Loucy (cell line): ENCODE measurements at regions not wholly inside any gene's neighbourhood (a gene's known extent, or its start where the extent isn't known, plus 50 kb on each side); places are given as distances from the start of the nearest gene placed in this dataset.

ENCODE experiments used
- H2AFZ ChIP-seq: fragments of 200-600 bp; sonication (generic); 2 replicates; pipeline ENCODE4 v1.6.0; 2016; ENCODE audit warnings: antibody characterized with exemption, mild to moderate bottlenecking, low read length, moderate library complexity
- H3F3A ChIP-seq: fragments of 200-600 bp; 2 replicates; pipeline ENCODE4 v1.6.0; 2016; ENCODE audit warnings: antibody characterized with exemption, low read depth, mild to moderate bottlenecking
- H3K27me3 ChIP-seq: fragments of 200-600 bp; sonication (generic); 2 replicates; pipeline ENCODE4 v1.6.1; 2014; ENCODE audit warnings: low read length, mild to moderate bottlenecking; ENCODE audit not compliant: insufficient read depth, poor library complexity, severe bottlenecking
- H3K36me3 ChIP-seq: fragments of 200-600 bp; sonication (generic); 2 replicates; pipeline ENCODE4 v1.6.1; 2016; ENCODE audit warnings: low read length; ENCODE audit not compliant: insufficient read depth
- H3K4me1 ChIP-seq: fragments of 200-600 bp; sonication (generic); 2 replicates; pipeline ENCODE4 v1.5.1; 2014; ENCODE audit warnings: low read length, mild to moderate bottlenecking; ENCODE audit not compliant: insufficient read depth, poor library complexity, severe bottlenecking
- H3K4me2 ChIP-seq: fragments of 200-600 bp; sonication (generic); 2 replicates; pipeline ENCODE4 v1.6.0; 2014; ENCODE audit warnings: antibody characterized with exemption, low read length, low read depth, mild to moderate bottlenecking; ENCODE audit not compliant: poor library complexity, severe bottlenecking
- H3K4me3 ChIP-seq: fragments of 200-600 bp; sonication (generic); 2 replicates; pipeline ENCODE4 v1.5.1; 2014; ENCODE audit warnings: low read length, mild to moderate bottlenecking, mixed read lengths; ENCODE audit not compliant: poor library complexity, severe bottlenecking
- H3K79me2 ChIP-seq: fragments of 200-600 bp; sonication (generic); 2 replicates; pipeline ENCODE4 v1.6.1; 2014; ENCODE audit warnings: low read length; ENCODE audit not compliant: insufficient read depth
- H3K9ac ChIP-seq: fragments of 200-600 bp; sonication (generic); 2 replicates; pipeline ENCODE4 v1.6.0; 2014; ENCODE audit warnings: mild to moderate bottlenecking, low read depth, low read length, moderate library complexity; ENCODE audit not compliant: poor library complexity, severe bottlenecking
- H3K9me2 ChIP-seq: fragments of 200-600 bp; sonication (generic); replicated peaks from 2 replicates; pipeline ENCODE4 v1.6.1; 2016; ENCODE audit warnings: low read depth, low read length, mixed read lengths
- H3K9me3 ChIP-seq: fragments of 200-600 bp; sonication (generic); 2 replicates; pipeline ENCODE4 v1.6.1; 2014; ENCODE audit warnings: mild to moderate bottlenecking, antibody characterized with exemption, low read length, low read depth; ENCODE audit not compliant: insufficient read depth
- H4K20me1 ChIP-seq: fragments of 200-600 bp; sonication (generic); 2 replicates; pipeline ENCODE4 v1.6.0; 2014; ENCODE audit warnings: antibody characterized with exemption, low read length, mild to moderate bottlenecking; ENCODE audit not compliant: insufficient read depth, poor library complexity, severe bottlenecking
- EZH2phosphoT487 ChIP-seq: fragments of 200-600 bp; IDR thresholded peaks from 2 replicates; pipeline ENCODE4 v1.6.1; 2018; ENCODE audit warnings: antibody characterized with exemption, mild to moderate bottlenecking, moderate library complexity, borderline replicate concordance
- TF ChIP-seq, protein P1 (sequence below): fragments of 200-600 bp; sonication (generic); conservative IDR thresholded peaks from 2 replicates; pipeline ENCODE4 v1.5.1; 2014; ENCODE audit warnings: mild to moderate bottlenecking, antibody characterized with exemption, low read length

DNA sequence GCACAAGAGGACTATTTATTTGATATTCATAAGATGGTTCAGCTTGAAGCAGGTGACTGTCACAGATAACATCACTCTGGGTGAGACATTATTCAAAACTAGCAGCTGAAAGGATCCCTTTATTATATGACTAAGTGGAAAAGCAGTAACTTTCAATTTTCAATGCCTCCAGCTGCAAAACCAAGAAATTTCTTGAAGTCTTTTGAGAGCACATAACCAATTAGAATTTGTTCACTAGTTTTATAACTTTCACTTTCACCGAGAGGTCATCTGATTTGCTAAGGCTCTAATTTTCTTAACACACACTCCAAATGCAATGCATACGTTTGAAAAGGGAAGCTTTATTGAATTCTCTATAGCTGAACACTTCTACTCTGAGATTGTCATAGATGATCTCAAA lies 88.6 kb upstream of the KLF14 start:
- H3F3A ChIP-seq, result no peaks in the 10 kb centered on the region
- H3K9me3 ChIP-seq, result peaks cover 2% of the 10 kb centered on the region; the same call in 1 of the 2 replicates
- no peak overlapping the region for H3K4me3 ChIP-seq
- no peak overlapping the region for H3K9ac ChIP-seq
- H3K36me3 ChIP-seq, result no peaks in the 10 kb centered on the region
- no peak overlapping the region for H2AFZ ChIP-seq
- H3K4me2 ChIP-seq, result peak overlapping the region; percentile 30
- H3K79me2 ChIP-seq, result no peaks in the 10 kb centered on the region
- H3K27me3 ChIP-seq, result no peaks in the 10 kb centered on the region
- no peaks in the 10 kb centered on the region for H3K9me2 ChIP-seq
- no peaks in the 10 kb centered on the region for H4K20me1 ChIP-seq
- TF ChIP-seq, protein P1, sequence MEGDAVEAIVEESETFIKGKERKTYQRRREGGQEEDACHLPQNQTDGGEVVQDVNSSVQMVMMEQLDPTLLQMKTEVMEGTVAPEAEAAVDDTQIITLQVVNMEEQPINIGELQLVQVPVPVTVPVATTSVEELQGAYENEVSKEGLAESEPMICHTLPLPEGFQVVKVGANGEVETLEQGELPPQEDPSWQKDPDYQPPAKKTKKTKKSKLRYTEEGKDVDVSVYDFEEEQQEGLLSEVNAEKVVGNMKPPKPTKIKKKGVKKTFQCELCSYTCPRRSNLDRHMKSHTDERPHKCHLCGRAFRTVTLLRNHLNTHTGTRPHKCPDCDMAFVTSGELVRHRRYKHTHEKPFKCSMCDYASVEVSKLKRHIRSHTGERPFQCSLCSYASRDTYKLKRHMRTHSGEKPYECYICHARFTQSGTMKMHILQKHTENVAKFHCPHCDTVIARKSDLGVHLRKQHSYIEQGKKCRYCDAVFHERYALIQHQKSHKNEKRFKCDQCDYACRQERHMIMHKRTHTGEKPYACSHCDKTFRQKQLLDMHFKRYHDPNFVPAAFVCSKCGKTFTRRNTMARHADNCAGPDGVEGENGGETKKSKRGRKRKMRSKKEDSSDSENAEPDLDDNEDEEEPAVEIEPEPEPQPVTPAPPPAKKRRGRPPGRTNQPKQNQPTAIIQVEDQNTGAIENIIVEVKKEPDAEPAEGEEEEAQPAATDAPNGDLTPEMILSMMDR, result no peak
- no peak for TF ChIP-seq EZH2phosphoT487
- peaks cover 5% of the 10 kb centered on the region for H3K4me1 ChIP-seq

DNA sequence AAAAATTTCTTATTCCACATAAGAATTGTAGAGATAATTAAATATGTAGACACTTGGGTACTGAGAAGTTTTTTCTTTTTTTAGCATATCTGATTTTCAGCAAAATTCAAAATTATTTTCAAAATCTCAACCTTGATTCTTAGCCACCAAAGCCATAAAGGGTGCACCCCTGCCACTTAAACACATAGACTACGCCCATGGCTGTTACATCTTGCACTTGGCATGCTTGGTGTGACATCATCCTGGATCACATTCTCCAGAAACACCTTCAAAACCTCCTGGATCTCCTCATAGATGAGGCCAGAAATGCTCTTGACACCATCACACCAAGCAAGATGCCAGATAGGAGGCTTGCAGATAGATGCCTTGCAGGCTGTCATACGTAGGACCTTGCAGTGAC lies 89.1 kb upstream of the KLF14 start:
- Histone ChIP-seq H3K4me3 (no peak overlapping the region), H3F3A (no peaks in the 10 kb centered on the region), H3K79me2 (no peaks in the 10 kb centered on the region), H3K9me3 (peaks cover 2% of the 10 kb centered on the region; the same call in 1 of the 2 replicates), H3K27me3 (peaks cover 2% of the 10 kb centered on the region), H3K36me3 (no peaks in the 10 kb centered on the region), H3K9me2 (no peaks in the 10 kb centered on the region), H4K20me1 (no peaks in the 10 kb centered on the region), H3K9ac (no peak overlapping the region), H2AFZ (no peak overlapping the region), H3K4me1 (peaks cover 5% of the 10 kb centered on the region), H3K4me2 (peak overlapping the region; percentile 30)
- TF ChIP-seq, protein P1, result no peak
- TF ChIP-seq EZH2phosphoT487, result no peak

DNA sequence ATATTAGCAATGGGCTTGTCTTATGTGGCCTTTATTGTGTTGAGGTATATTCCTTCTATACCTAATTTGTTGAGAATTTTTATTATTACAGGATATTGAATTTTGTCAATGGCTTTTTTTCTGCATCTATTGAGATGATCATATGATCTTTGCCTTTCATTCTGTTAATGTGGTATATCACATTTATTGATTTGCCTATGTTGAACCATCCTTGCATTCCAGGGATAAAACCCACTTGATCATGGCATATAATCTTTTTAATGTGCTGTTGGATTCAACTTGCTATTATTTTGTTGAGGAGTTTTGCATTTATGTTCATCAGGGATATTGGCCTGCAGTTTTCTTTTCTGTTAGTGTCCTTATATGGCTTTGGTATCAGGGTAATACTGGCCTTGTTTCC lies 91.8 kb upstream of the KLF14 start:
- peaks cover 2% of the 10 kb centered on the region; the same call in 1 of the 2 replicates for H3K9me3 ChIP-seq
- H3K9ac ChIP-seq, result no peak overlapping the region
- H3K79me2 ChIP-seq, result no peaks in the 10 kb centered on the region
- no peak overlapping the region for H3K4me2 ChIP-seq
- no peaks in the 10 kb centered on the region for H3K9me2 ChIP-seq
- TF ChIP-seq EZH2phosphoT487, result no peak
- TF ChIP-seq, protein P1, result no peak
- no peaks in the 10 kb centered on the region for H4K20me1 ChIP-seq
- H3K36me3 ChIP-seq, result no peaks in the 10 kb centered on the region
- no peak overlapping the region for H2AFZ ChIP-seq
- no peaks in the 10 kb centered on the region for H3F3A ChIP-seq
- peaks cover 5% of the 10 kb centered on the region for H3K4me1 ChIP-seq
- H3K4me3 ChIP-seq, result no peak overlapping the region
- H3K27me3 ChIP-seq, result peaks cover 4% of the 10 kb centered on the region
